Cardiac fibroblast (primary cell): ENCODE measurements at regions not wholly inside any gene's neighbourhood (a gene's known extent, or its start where the extent isn't known, plus 50 kb on each side); places are given as distances from the start of the nearest gene placed in this dataset.

Source experiments
- DNase-seq, 2 donors: peaks; one replicate each; pipeline versions ENCODE4 v3.0.0 to v3.0.0-alpha.2; 2010; ENCODE audit warnings: low read depth in 2 of 2
- H3K4me3 ChIP-seq, 2 donors: replicated peaks in 1 of 2; 1 replicate in 1 of 2; 2 replicates in 1 of 2; pipeline ENCODE4 v1.5.1; 2011; ENCODE audit warnings: low read depth in 2 of 2, low read length in 2 of 2, mild to moderate bottlenecking in 2 of 2, moderate library complexity in 1 of 2
- CTCF ChIP-seq: IDR thresholded peaks from one replicate; pipeline ENCODE4 v1.5.1; 2011; ENCODE audit warnings: low read depth, mild to moderate bottlenecking, low read length, inconsistent platforms

DNA sequence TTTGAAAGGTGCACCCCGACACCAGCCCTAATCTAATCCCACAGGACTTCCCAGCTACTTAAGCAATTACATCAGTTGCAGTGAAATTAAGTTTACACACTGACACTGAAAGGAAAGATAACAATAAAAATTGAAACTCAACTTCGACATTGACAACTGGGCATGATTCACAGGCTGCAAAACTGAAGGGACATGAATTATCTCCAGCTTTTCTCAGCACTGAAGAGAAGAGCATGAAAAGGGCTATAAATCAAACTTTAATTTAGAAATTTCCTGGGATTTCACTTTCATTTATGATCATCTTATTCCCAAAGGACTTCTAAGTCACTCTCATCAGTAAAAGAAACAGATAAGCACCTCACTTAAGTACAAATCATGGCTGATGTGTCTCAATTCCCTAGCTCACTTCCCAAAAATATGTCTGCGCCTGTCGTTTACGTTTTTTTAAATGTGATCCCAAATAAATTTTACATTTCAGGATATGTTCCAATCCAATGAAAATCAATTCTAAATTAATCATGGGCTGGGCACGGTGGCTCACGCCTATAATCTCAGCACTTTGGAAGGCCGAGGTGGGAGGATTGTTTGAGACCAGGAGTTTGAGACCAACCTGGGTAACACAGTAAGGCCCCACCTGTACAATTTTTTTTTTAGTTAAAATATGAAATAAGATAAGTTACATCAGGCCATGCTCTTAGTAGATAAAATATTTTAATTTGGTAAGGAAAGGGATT lies 134.4 kb upstream of the TBL1X start:
- DNase-seq, result no peak
- TF ChIP-seq CTCF, result no peak
- H3K4me3 ChIP-seq, result no peak overlapping the region

DNA sequence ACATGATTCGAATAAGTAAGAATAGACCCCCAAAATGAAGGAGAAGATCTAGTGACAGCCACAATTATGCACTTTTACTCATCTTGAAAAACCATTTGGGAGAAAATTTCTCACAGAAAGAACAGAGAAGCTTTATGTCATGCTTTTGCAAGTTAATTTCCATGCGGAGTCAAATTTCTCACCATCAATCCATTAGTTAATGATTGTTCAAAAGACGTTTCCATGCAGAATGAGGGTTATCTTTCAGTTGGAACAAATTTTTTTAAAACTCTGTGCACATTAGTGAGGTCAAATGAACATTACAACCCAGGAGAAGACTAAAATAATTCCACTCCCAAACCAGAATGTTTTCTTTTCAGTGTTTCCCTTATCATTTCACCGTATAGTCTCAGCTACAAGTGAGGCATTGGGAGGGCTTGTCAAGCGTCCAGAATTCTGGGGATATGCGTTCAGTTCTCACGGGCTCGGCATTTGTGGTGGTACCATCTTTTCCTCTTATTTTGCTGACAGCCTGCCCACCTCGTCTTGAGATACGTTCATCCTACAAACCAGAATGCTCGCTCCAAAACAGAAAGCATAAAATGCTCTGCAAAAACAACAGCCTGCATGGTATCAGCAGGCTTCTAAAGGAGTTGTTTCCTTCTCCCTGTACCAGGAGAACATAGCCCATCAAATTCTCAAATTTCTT lies 130.8 kb upstream of the TBL1X start:
- no peak overlapping the region for H3K4me3 ChIP-seq
- DNase-seq, result no peak
- no peak for TF ChIP-seq CTCF

DNA sequence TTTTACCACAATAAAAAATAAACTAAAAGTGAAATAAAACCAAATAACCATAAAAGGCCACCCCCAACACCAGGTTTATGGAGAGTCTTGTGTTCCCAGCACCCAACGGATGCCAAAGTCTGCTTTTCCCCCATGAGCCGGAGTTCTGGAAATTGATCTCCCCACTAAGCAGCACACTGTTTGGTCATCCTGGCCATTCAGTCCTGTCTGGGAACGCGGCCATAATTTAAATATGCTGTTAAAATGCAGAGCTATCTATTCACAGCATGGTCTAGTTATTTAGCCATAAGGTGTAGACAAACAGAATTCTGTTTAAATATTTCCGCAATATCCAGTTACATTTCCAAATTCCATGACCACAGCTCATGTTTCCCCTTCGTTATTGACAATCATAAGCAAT lies 129.6 kb upstream of the TBL1X start:
- TF ChIP-seq CTCF, result no peak
- no peak for DNase-seq

DNA sequence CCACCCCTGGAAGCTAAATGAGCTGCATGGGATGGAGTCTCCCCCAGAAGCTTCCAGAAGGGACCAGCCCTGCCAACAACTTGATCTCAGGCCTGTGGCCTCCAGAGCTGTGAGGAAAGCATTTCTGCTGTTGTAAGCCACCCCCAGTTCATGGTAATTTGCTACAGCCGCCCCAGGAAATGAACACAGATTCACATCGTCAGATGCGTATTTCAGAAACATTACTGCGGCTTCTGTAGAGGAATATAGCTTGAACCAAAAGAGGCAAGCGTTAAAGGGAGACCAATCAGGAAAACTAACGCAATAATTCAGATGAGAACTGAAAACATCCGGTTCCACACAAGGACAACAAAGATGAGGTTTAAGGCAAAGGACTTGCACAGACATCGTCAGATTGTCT lies 128.4 kb upstream of the TBL1X start:
- TF ChIP-seq CTCF, result no peak
- DNase-seq, result no peak

More for the DNA sequence above, 129.6 kb upstream of the TBL1X start:
- H3K4me3 ChIP-seq, result no peak overlapping the region

GRCh38 chrX:9337046-9337445 lies 127.8 kb upstream of the TBL1X start:
- H3K4me3 ChIP-seq, result no peak overlapping the region
- DNase-seq, result peak; percentile 67 to 71
- TF ChIP-seq CTCF, result no peak

More for the DNA sequence above, 128.4 kb upstream of the TBL1X start:
- H3K4me3 ChIP-seq, result no peak overlapping the region

GRCh38 chrX:9338986-9339385 lies 125.9 kb upstream of the TBL1X start:
- H3K4me3 ChIP-seq, result no peak overlapping the region
- TF ChIP-seq CTCF, result no peak
- no peak for DNase-seq
